Left lung (tissue), 4 donors: ENCODE measurements at regions not wholly inside any gene's neighbourhood (a gene's known extent, or its start where the extent isn't known, plus 50 kb on each side); places are given as distances from the start of the nearest gene placed in this dataset.

ENCODE experiments used
- ATAC-seq: fragments of 200-7000 bp; cut with Tn5 transposase; one replicate; pipeline ENCODE4 v1.9.1; 2020; ENCODE audit warnings: moderate library complexity
- DNase-seq, 4 donors: peaks; one replicate each; pipeline ENCODE4 v3.0.0-alpha.2; 2013 to 2020
- H3K27ac ChIP-seq, 2 donors: fragments of 200-600 bp; sonication (generic) in 1 of 2; one replicate each; pipeline versions ENCODE4 v1.5.0 to v1.8.0; 2020 to 2021
- H3K27me3 ChIP-seq, 2 donors: fragments of 200-600 bp; sonication (generic) in 1 of 2; one replicate each; pipeline versions ENCODE4 v1.5.0 to v1.8.0; 2020 to 2021
- H3K36me3 ChIP-seq, 2 donors: fragments of 200-600 bp; sonication (generic) in 1 of 2; one replicate each; pipeline versions ENCODE4 v1.5.0 to v1.8.0; 2020 to 2021
- H3K4me1 ChIP-seq, 2 donors: fragments of 200-600 bp; one replicate each; pipeline ENCODE4 v1.8.0; 2021
- H3K4me3 ChIP-seq, 2 donors: fragments of 200-600 bp; sonication (generic) in 1 of 2; one replicate each; pipeline versions ENCODE4 v1.5.0 to v1.8.0; 2020 to 2021; ENCODE audit warnings: mild to moderate bottlenecking in 1 of 2
- H3K9me3 ChIP-seq, 2 donors: fragments of 200-600 bp; sonication (generic) in 1 of 2; one replicate each; pipeline versions ENCODE4 v1.5.0 to v1.8.0; 2020 to 2021
- CTCF ChIP-seq, 2 donors: fragments of 200-600 bp; sonication (generic) in 1 of 2; IDR thresholded peaks; one replicate each; pipeline versions ENCODE4 v1.5.0 to v1.8.0; 2021; ENCODE audit warnings: antibody characterized with exemption in 2 of 2
- intact Hi-C, 2 donors: fragments of 100-400 bp; cut with DNase I; formaldehyde crosslinking; loops; one replicate each; pipeline versions ENCODE4 v1.11.2 to v1.14.2; 2022
- donor health status: DM: no; HTN: yes; CAD: no.
- donor health status: DM: no; HTN: no; CAD: no.

GRCh38 chr6:14987490-14987889, 258.4 kb upstream of the JARID2 start:
- Histone ChIP-seq H3K27me3 (no peaks in the 10 kb centered on the region), H3K27ac (no peak overlapping the region), H3K4me1 (peaks cover 0 to 7% of the 10 kb centered on the region in 2 donors), H3K36me3 (no peaks in the 10 kb centered on the region), H3K9me3 (no peaks in the 10 kb centered on the region), H3K4me3 (no peak overlapping the region)
- no peak for ATAC-seq
- no peak for TF ChIP-seq CTCF (IDR thresholded peaks at IDR 0.05)
- intact Hi-C loops: no loop called here
- no peak for DNase-seq

DNA sequence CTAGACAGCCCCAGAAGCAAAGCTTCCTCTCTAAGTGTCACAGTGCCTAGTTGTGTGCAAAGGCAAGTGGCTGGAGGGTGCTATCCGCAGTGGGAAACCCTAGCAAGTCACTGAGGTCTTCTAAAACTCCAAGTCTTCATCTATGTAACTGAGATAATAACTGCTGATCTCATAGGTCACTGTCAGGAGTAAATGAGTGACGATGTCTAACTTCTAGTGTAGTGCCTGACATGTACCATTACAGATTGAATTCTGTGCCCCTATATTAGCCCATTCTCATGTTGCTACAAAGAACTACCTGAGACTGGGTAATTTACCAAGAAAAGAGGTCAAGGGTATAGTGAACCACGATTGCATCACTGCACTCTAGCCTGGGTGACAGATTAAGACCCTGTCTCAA, 253.5 kb upstream of the JARID2 start:
- no peaks in the 10 kb centered on the region for H3K4me1 ChIP-seq
- H3K27me3 ChIP-seq: no peaks in the 10 kb centered on the region
- intact Hi-C loops: loop anchor here in 1 of 2 donors (5.0 kb wide), 1 partner anchor 435 kb away; no protein-coding TSS in a partner anchor
- no peak for TF ChIP-seq CTCF (IDR thresholded peaks at IDR 0.05)
- DNase-seq (no peak), ATAC-seq (no peak)
- no peak overlapping the region for H3K27ac ChIP-seq
- H3K9me3 ChIP-seq: no peaks in the 10 kb centered on the region
- H3K36me3 ChIP-seq: no peaks in the 10 kb centered on the region
- H3K4me3 ChIP-seq: no peak overlapping the region

DNA sequence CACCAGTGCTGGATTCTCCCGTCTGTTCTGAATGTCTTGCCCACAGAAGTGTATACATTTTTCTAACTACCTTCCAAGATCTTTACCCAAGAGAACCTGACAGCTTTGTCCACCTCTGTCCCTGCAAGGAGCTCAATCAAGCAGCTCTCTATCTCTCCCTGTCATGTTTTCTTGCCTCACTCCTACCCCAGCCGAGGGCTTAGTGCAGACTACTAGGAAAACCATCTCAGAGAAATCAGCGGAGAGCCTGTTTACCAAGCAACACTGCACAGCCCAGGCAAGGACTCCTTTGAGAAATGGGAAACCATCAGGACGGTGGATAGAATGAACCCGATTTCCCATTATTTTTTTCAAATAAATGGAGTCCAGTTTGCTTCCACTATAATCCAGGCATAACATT, 250.7 kb upstream of the JARID2 start:
- Histone ChIP-seq H3K36me3 (no peaks in the 10 kb centered on the region), H3K27ac (no peak overlapping the region), H3K4me3 (no peak overlapping the region), H3K27me3 (no peaks in the 10 kb centered on the region), H3K9me3 (no peaks in the 10 kb centered on the region), H3K4me1 (no peaks in the 10 kb centered on the region)
- no peak for TF ChIP-seq CTCF (IDR thresholded peaks at IDR 0.05)
- DNase-seq (no peak), ATAC-seq (no peak)
- intact Hi-C loops: no loop called here

DNA sequence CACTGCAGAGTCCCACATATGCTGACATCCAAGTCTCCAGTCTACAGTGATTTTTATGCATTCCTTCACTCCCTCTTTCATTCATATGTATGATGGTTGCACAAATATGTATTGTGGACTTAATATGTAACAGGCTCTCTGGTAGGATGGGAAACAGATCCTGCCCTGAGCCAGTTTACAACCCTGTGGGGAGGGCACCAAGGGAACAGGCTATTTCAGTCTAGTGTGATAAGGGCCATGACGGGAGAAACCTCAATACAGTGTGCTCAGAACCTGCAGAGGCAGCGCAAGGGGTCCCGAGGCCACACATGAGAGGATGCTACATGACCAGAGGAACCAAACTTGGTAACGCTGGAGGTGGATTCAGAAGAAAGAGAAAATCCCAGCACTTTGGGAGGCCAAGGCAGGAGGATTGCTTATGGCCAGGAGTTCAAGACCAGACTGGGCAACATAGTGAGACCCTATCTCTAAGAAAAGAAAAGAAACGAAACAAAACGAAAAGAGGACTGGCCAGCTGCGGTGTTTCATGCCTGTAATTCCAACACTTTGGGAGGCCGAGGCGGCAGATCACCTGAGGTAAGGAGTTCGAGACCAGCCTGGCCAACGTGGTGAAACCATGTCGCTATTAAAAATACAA, 249.8 kb upstream of the JARID2 start:
- Histone ChIP-seq H3K4me3 (no peak overlapping the region), H3K27ac (no peak overlapping the region), H3K4me1 (no peaks in the 10 kb centered on the region), H3K9me3 (no peaks in the 10 kb centered on the region), H3K36me3 (no peaks in the 10 kb centered on the region), H3K27me3 (no peaks in the 10 kb centered on the region)
- DNase-seq (no peak), ATAC-seq (no peak)
- intact Hi-C loops: no loop called here
- no peak for TF ChIP-seq CTCF (IDR thresholded peaks at IDR 0.05)

GRCh38 chr6:14996892-14997291, 249.0 kb upstream of the JARID2 start:
- ATAC-seq (no peak), DNase-seq (no peak)
- no peaks in the 10 kb centered on the region for H3K4me1 ChIP-seq
- no peak for TF ChIP-seq CTCF (IDR thresholded peaks at IDR 0.05)
- no peaks in the 10 kb centered on the region for H3K27me3 ChIP-seq
- no peak overlapping the region for H3K4me3 ChIP-seq
- intact Hi-C loops: no loop called here
- H3K27ac ChIP-seq: no peak overlapping the region
- no peaks in the 10 kb centered on the region for H3K36me3 ChIP-seq
- H3K9me3 ChIP-seq: no peaks in the 10 kb centered on the region
